ENCODE measurements at regions not wholly inside any gene's neighbourhood (a gene's known extent, or its start where the extent isn't known, plus 50 kb on each side); places are given as distances from the start of the nearest gene placed in this dataset.

DNA sequence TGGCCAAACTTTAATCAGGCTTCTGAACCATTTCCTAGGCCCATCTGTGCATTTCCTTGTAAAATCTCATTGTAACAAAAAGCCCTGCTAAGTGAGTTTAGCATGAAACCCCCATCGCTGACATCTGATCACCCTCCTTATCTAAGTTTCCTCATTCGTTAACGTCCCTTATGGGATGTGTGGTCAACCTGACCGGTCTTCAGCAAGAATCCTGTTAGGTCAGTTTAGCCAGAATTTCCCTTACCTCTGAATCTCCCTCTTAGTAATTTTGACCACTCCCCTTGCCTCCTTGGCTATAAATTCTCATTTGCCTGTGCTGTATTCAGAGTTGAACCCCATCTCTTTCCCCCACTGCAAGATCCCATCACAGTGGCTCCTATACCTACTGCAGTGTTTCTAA lies 239.3 kb downstream of the RMST start:
- no peaks in the 10 kb centered on the region for H3K23me2 ChIP-seq (ENCODE audit: insufficient read length, low read depth, low read length, poor library complexity, severe bottlenecking)
- no peak overlapping the region for H2BK20ac ChIP-seq (ENCODE audit: low read depth, low read length, poor library complexity, severe bottlenecking)
- H3K79me1 ChIP-seq (ENCODE audit: insufficient read depth, low read depth, low read length, poor library complexity, severe bottlenecking), result no peaks in the 10 kb centered on the region
- H3K9ac ChIP-seq (ENCODE audit: extremely low read depth, insufficient read length, low read length), result no peak overlapping the region
- WGBS (ENCODE audit: extremely low coverage, insufficient read length, low lambda C conversion rate), result no CpG with 5 or more reads among the region's 4 CpGs
- DNase-seq, result no peak
- H3K56ac ChIP-seq (ENCODE audit: insufficient read length, low read depth, low read length), result no peak overlapping the region
- no peak overlapping the region for H2BK15ac ChIP-seq (ENCODE audit: low read depth, low read length)
- H3K27ac ChIP-seq (ENCODE audit: insufficient read length, low read depth, low read length), result no peak overlapping the region
- H3K36me3 Mint-ChIP-seq (ENCODE audit: insufficient read depth in 1 of 3, low read depth in 3 of 3), result peaks cover 6 to 13% (median 12%) of the 10 kb centered on the region in 3 experiments; a peak in 5 of 7 replicates
- no peak overlapping the region for H2AFZ ChIP-seq (ENCODE audit: low read length)
- H4K20me1 ChIP-seq (ENCODE audit: control insufficient read depth, insufficient read depth, insufficient read length), result no peaks in the 10 kb centered on the region
- no peak overlapping the region for H2BK12ac ChIP-seq (ENCODE audit: insufficient read length, low read depth, low read length)
- no peak overlapping the region for H4K8ac ChIP-seq (replicated peaks; ENCODE audit: insufficient read length, low read depth, low read length)
- no peak overlapping the region for H3K4me3 Mint-ChIP-seq
- H3K18ac ChIP-seq (ENCODE audit: insufficient read length, low read depth, low read length), result no peak overlapping the region
- H3K23ac ChIP-seq (ENCODE audit: insufficient read length, low read depth, low read length), result no peak overlapping the region
- no peaks in the 10 kb centered on the region for H3K79me2 ChIP-seq (ENCODE audit: insufficient read depth, low read length)
- TF ChIP-seq, protein P1, sequence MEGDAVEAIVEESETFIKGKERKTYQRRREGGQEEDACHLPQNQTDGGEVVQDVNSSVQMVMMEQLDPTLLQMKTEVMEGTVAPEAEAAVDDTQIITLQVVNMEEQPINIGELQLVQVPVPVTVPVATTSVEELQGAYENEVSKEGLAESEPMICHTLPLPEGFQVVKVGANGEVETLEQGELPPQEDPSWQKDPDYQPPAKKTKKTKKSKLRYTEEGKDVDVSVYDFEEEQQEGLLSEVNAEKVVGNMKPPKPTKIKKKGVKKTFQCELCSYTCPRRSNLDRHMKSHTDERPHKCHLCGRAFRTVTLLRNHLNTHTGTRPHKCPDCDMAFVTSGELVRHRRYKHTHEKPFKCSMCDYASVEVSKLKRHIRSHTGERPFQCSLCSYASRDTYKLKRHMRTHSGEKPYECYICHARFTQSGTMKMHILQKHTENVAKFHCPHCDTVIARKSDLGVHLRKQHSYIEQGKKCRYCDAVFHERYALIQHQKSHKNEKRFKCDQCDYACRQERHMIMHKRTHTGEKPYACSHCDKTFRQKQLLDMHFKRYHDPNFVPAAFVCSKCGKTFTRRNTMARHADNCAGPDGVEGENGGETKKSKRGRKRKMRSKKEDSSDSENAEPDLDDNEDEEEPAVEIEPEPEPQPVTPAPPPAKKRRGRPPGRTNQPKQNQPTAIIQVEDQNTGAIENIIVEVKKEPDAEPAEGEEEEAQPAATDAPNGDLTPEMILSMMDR (conservative IDR thresholded peaks at IDR 0.05), result no peak
- no peak overlapping the region for H4K5ac ChIP-seq (ENCODE audit: insufficient read length, low read depth, low read length)
- no peak overlapping the region for H4K91ac ChIP-seq (ENCODE audit: insufficient read length, low read depth, low read length)
- no peak overlapping the region for H3K27ac Mint-ChIP-seq
- H3K9me3 ChIP-seq (ENCODE audit: control insufficient read depth, low read depth, low read length), result no peaks in the 10 kb centered on the region
- H3K14ac ChIP-seq (ENCODE audit: insufficient read depth, low read length), result no peak overlapping the region
- no peak overlapping the region for H2BK120ac ChIP-seq (ENCODE audit: low read depth, low read length, poor library complexity, severe bottlenecking)
- H3T11ph ChIP-seq (ENCODE audit: low read length), result no peak overlapping the region
- H3K4me1 Mint-ChIP-seq, result peaks cover 19 to 25% of the 10 kb centered on the region in 2 experiments
- H3K4me2 ChIP-seq (ENCODE audit: insufficient read depth, insufficient read length, low read length), result no peak overlapping the region
- H3K9me3 Mint-ChIP-seq, result peaks cover 8 to 9% of the 10 kb centered on the region in 2 experiments
- no peaks in the 10 kb centered on the region for H3K27me3 Mint-ChIP-seq (ENCODE audit: low read depth)
- no peak overlapping the region for H2BK5ac ChIP-seq (ENCODE audit: insufficient read length, low read length)
- no peak overlapping the region for H3K4ac ChIP-seq (ENCODE audit: low read depth, low read length)
- no peaks in the 10 kb centered on the region for H3K27me3 ChIP-seq (ENCODE audit: insufficient read depth, low read length)
- no peaks in the 10 kb centered on the region for H3K4me1 ChIP-seq (ENCODE audit: insufficient read depth, low read length)
- no peak overlapping the region for H2AK5ac ChIP-seq (ENCODE audit: insufficient read length, low read length)

Measured in H9 (cell line).